ENCODE measurements at regions not wholly inside any gene's neighbourhood (a gene's known extent, or its start where the extent isn't known, plus 50 kb on each side); places are given as distances from the start of the nearest gene placed in this dataset.

- Histone ChIP-seq H3K9me3 (no peaks in the 10 kb centered on the region), H3K4me3 (no peak overlapping the region), H3K27ac (no peak overlapping the region), H3K4me1 (no peaks in the 10 kb centered on the region), H3K36me3 (no peaks in the 10 kb centered on the region), H3K27me3 (no peaks in the 10 kb centered on the region)
- intact Hi-C loops (cut with DNase I; ENCODE audit: low total_unique reads) (no loop called here), in situ Hi-C loops (cut with MboI; ENCODE audit: low sequenced_read_pairs in 4 of 4) (loop anchor here in 1 of 4 donors (25.0 kb wide), 1 partner anchor 158 kb away; no protein-coding TSS in a partner anchor)
- TF ChIP-seq POLR2A (IDR thresholded peaks at IDR 0.05): no peak
- TF ChIP-seq, protein P1, sequence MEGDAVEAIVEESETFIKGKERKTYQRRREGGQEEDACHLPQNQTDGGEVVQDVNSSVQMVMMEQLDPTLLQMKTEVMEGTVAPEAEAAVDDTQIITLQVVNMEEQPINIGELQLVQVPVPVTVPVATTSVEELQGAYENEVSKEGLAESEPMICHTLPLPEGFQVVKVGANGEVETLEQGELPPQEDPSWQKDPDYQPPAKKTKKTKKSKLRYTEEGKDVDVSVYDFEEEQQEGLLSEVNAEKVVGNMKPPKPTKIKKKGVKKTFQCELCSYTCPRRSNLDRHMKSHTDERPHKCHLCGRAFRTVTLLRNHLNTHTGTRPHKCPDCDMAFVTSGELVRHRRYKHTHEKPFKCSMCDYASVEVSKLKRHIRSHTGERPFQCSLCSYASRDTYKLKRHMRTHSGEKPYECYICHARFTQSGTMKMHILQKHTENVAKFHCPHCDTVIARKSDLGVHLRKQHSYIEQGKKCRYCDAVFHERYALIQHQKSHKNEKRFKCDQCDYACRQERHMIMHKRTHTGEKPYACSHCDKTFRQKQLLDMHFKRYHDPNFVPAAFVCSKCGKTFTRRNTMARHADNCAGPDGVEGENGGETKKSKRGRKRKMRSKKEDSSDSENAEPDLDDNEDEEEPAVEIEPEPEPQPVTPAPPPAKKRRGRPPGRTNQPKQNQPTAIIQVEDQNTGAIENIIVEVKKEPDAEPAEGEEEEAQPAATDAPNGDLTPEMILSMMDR (IDR thresholded peaks at IDR 0.05 in 4 of 5, conservative IDR thresholded peaks at IDR 0.05 in 1 of 5): no peak
- DNase-seq: no peak
- no peak for ATAC-seq
These were observed 189.7 kb upstream of the GDNF start for GRCh38 chr5:38029397-38030065.

- Histone ChIP-seq H3K9me3 (no peaks in the 10 kb centered on the region), H3K27me3 (peaks cover 0 to 4% (median 0%) of the 10 kb centered on the region in 3 donors), H3K4me1 (no peaks in the 10 kb centered on the region), H3K36me3 (no peaks in the 10 kb centered on the region), H3K4me3 (no peak overlapping the region), H3K27ac (no peak overlapping the region)
- in situ Hi-C loops (cut with MboI; ENCODE audit: low sequenced_read_pairs in 4 of 4): no loop called here
- TF ChIP-seq, protein P1 (IDR thresholded peaks at IDR 0.05 in 4 of 5, conservative IDR thresholded peaks at IDR 0.05 in 1 of 5): peak in 1 of 5 experiments; percentile 24
- TF ChIP-seq POLR2A (IDR thresholded peaks at IDR 0.05): no peak
- DNase-seq: no peak
- no peak for ATAC-seq
- intact Hi-C loops (cut with DNase I; ENCODE audit: low total_unique reads): no loop called here
These were observed 184.0 kb upstream of the GDNF start for GRCh38 chr5:38023799-38024198.

GRCh38 chr5:38023371-38023770 lies 183.5 kb upstream of the GDNF start:
- no peak overlapping the region for H3K27ac ChIP-seq
- in situ Hi-C loops (cut with MboI; ENCODE audit: low sequenced_read_pairs in 4 of 4): no loop called here
- ATAC-seq (no peak), DNase-seq (no peak)
- no peaks in the 10 kb centered on the region for H3K36me3 ChIP-seq
- intact Hi-C loops (cut with DNase I; ENCODE audit: low total_unique reads): no loop called here
- no peak for TF ChIP-seq POLR2A (IDR thresholded peaks at IDR 0.05)
- TF ChIP-seq, protein P1 (IDR thresholded peaks at IDR 0.05 in 4 of 5, conservative IDR thresholded peaks at IDR 0.05 in 1 of 5): no peak
- H3K27me3 ChIP-seq: peaks cover 0 to 4% (median 0%) of the 10 kb centered on the region in 3 donors
- no peaks in the 10 kb centered on the region for H3K4me1 ChIP-seq
- H3K4me3 ChIP-seq: no peak overlapping the region
- no peaks in the 10 kb centered on the region for H3K9me3 ChIP-seq

GRCh38 chr5:38022631-38023030 lies 182.8 kb upstream of the GDNF start:
- no peak for DNase-seq
- in situ Hi-C loops (cut with MboI; ENCODE audit: low sequenced_read_pairs in 4 of 4): no loop called here

More at GRCh38 chr5:38022631-38023030, 182.8 kb upstream of the GDNF start:
- ATAC-seq: no peak
- no peaks in the 10 kb centered on the region for H3K4me1 ChIP-seq
- H3K9me3 ChIP-seq: no peaks in the 10 kb centered on the region
- intact Hi-C loops (cut with DNase I; ENCODE audit: low total_unique reads): no loop called here
- H3K27ac ChIP-seq: no peak overlapping the region
- H3K36me3 ChIP-seq: no peaks in the 10 kb centered on the region
- H3K4me3 ChIP-seq: no peak overlapping the region
- no peak for TF ChIP-seq POLR2A (IDR thresholded peaks at IDR 0.05)
- TF ChIP-seq, protein P1 (IDR thresholded peaks at IDR 0.05 in 4 of 5, conservative IDR thresholded peaks at IDR 0.05 in 1 of 5): no peak
- H3K27me3 ChIP-seq: peaks cover 0 to 4% (median 0%) of the 10 kb centered on the region in 3 donors

All from gastrocnemius medialis (tissue), 4 donors.